Loucy (cell line): ENCODE measurements at regions not wholly inside any gene's neighbourhood (a gene's known extent, or its start where the extent isn't known, plus 50 kb on each side); places are given as distances from the start of the nearest gene placed in this dataset.

Experiments
- EZH2phosphoT487 ChIP-seq: fragments of 200-600 bp; IDR thresholded peaks from 2 replicates; pipeline ENCODE4 v1.6.1; 2018; ENCODE audit warnings: antibody characterized with exemption, mild to moderate bottlenecking, moderate library complexity, borderline replicate concordance
- TF ChIP-seq, protein P1 (sequence below): fragments of 200-600 bp; sonication (generic); conservative IDR thresholded peaks from 2 replicates; pipeline ENCODE4 v1.5.1; 2014; ENCODE audit warnings: mild to moderate bottlenecking, antibody characterized with exemption, low read length

DNA sequence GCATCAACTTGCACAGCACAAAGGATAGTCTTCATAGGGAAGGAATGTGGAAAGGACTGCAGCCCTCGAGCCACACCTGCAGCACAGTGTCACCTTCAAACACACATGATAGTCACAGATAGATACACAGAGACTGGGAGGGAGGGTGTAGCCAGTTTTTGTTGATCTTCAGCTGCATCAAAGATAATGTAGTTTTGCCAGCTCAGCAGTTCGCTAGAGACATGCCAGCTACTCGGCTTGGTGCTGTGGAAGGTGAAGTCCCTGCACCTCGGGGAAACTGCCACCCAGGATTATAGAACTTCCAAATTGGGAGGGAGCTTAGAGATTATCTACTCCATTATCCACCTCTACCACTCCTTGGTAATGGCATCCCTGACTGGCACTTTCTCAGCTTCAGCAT, 92.9 kb upstream of the PAK3 start:
- TF ChIP-seq, protein P1, sequence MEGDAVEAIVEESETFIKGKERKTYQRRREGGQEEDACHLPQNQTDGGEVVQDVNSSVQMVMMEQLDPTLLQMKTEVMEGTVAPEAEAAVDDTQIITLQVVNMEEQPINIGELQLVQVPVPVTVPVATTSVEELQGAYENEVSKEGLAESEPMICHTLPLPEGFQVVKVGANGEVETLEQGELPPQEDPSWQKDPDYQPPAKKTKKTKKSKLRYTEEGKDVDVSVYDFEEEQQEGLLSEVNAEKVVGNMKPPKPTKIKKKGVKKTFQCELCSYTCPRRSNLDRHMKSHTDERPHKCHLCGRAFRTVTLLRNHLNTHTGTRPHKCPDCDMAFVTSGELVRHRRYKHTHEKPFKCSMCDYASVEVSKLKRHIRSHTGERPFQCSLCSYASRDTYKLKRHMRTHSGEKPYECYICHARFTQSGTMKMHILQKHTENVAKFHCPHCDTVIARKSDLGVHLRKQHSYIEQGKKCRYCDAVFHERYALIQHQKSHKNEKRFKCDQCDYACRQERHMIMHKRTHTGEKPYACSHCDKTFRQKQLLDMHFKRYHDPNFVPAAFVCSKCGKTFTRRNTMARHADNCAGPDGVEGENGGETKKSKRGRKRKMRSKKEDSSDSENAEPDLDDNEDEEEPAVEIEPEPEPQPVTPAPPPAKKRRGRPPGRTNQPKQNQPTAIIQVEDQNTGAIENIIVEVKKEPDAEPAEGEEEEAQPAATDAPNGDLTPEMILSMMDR: no peak
- TF ChIP-seq EZH2phosphoT487: no peak
